H7 (cell line): ENCODE measurements at regions not wholly inside any gene's neighbourhood (a gene's known extent, or its start where the extent isn't known, plus 50 kb on each side); places are given as distances from the start of the nearest gene placed in this dataset.

Experiments
- DNase-seq: peaks from one replicate; pipeline ENCODE4 v3.0.0; 2012
- H3K27me3 ChIP-seq: 2 replicates; pipeline ENCODE4 v1.6.0; 2011; ENCODE audit warnings: mild to moderate bottlenecking, low read length; ENCODE audit not compliant: control insufficient read depth, insufficient read depth
- H3K36me3 ChIP-seq: replicated peaks from 2 replicates; pipeline ENCODE4 v1.5.1; 2011; ENCODE audit warnings: low read length; ENCODE audit not compliant: control insufficient read depth, insufficient read depth
- H3K4me3 ChIP-seq: 2 replicates; pipeline ENCODE4 v1.5.1; 2011; ENCODE audit warnings: low read depth, mild to moderate bottlenecking, control low read depth, low read length, moderate library complexity; ENCODE audit not compliant: insufficient read depth

- no peak overlapping the region for H3K4me3 ChIP-seq
- DNase-seq = no peak
Measured at GRCh38 chr1:38463074-38463473, 396.5 kb downstream of the RRAGC start.

GRCh38 chr1:38456531-38456876, 403.1 kb downstream of the RRAGC start:
- Histone ChIP-seq H3K27me3 (no peaks in the 10 kb centered on the region), H3K4me3 (no peak overlapping the region), H3K36me3 (no peaks in the 10 kb centered on the region)
- DNase-seq = no peak

More at GRCh38 chr1:38463074-38463473, 396.5 kb downstream of the RRAGC start:
- no peaks in the 10 kb centered on the region for H3K36me3 ChIP-seq
- H3K27me3 ChIP-seq = no peaks in the 10 kb centered on the region; the same call in 1 of the 2 replicates

GRCh38 chr1:38455829-38456530, 403.6 kb downstream of the RRAGC start:
- H3K27me3 ChIP-seq = no peaks in the 10 kb centered on the region
- no peak overlapping the region for H3K4me3 ChIP-seq
- no peaks in the 10 kb centered on the region for H3K36me3 ChIP-seq
- DNase-seq = no peak

- Histone ChIP-seq H3K27me3 (no peaks in the 10 kb centered on the region), H3K36me3 (no peaks in the 10 kb centered on the region), H3K4me3 (no peak overlapping the region)
- DNase-seq = no peak
Measured at GRCh38 chr1:38454749-38455441, 404.7 kb downstream of the RRAGC start.

- Histone ChIP-seq H3K27me3 (no peaks in the 10 kb centered on the region), H3K36me3 (no peaks in the 10 kb centered on the region), H3K4me3 (no peak overlapping the region)
- peak; percentile 23 for DNase-seq
Measured at GRCh38 chr1:38454236-38454635, 405.3 kb downstream of the RRAGC start.

GRCh38 chr1:38452246-38452645, 405.7 kb upstream of the POU3F1 start:
- Histone ChIP-seq H3K4me3 (no peak overlapping the region), H3K27me3 (no peaks in the 10 kb centered on the region), H3K36me3 (0 out of 2 replicates have a peak, but pooled peaks cover under 1% of the 10 kb centered on the region)
- no peak for DNase-seq

- Histone ChIP-seq H3K27me3 (no peaks in the 10 kb centered on the region), H3K36me3 (peaks cover 2% of the 10 kb centered on the region; the same call in 1 of the 2 replicates), H3K4me3 (no peak overlapping the region)
- DNase-seq = peak; percentile 55
Measured at GRCh38 chr1:38451541-38451993, 405.0 kb upstream of the POU3F1 start.

GRCh38 chr1:38448893-38449292, 402.3 kb upstream of the POU3F1 start:
- Histone ChIP-seq H3K4me3 (no peak overlapping the region), H3K27me3 (no peaks in the 10 kb centered on the region), H3K36me3 (peaks cover 2% of the 10 kb centered on the region; the same call in 1 of the 2 replicates)
- no peak for DNase-seq

GRCh38 chr1:38446936-38447335, 400.3 kb upstream of the POU3F1 start:
- Histone ChIP-seq H3K4me3 (no peak overlapping the region), H3K36me3 (peaks cover 2% of the 10 kb centered on the region; the same call in 1 of the 2 replicates), H3K27me3 (no peaks in the 10 kb centered on the region)
- no peak for DNase-seq

GRCh38 chr1:38444770-38445442, 398.3 kb upstream of the POU3F1 start:
- H3K4me3 ChIP-seq = no peak overlapping the region
- peaks cover 2% of the 10 kb centered on the region; the same call in 1 of the 2 replicates for H3K36me3 ChIP-seq
- H3K27me3 ChIP-seq = no peaks in the 10 kb centered on the region
- DNase-seq = no peak

- Histone ChIP-seq H3K4me3 (no peak overlapping the region), H3K27me3 (no peaks in the 10 kb centered on the region), H3K36me3 (peaks cover 2% of the 10 kb centered on the region; the same call in 1 of the 2 replicates)
- no peak for DNase-seq
Measured at GRCh38 chr1:38444311-38444710, 397.7 kb upstream of the POU3F1 start.

- H3K36me3 ChIP-seq = no peaks in the 10 kb centered on the region
- no peak overlapping the region for H3K4me3 ChIP-seq
- DNase-seq = no peak
- no peaks in the 10 kb centered on the region for H3K27me3 ChIP-seq
Measured at GRCh38 chr1:38440402-38440801, 393.8 kb upstream of the POU3F1 start.

GRCh38 chr1:38436749-38437148, 390.2 kb upstream of the POU3F1 start:
- no peak for DNase-seq
- no peak overlapping the region for H3K4me3 ChIP-seq
- no peaks in the 10 kb centered on the region for H3K27me3 ChIP-seq
- no peaks in the 10 kb centered on the region for H3K36me3 ChIP-seq

GRCh38 chr1:38436006-38436405, 389.4 kb upstream of the POU3F1 start:
- Histone ChIP-seq H3K4me3 (no peak overlapping the region), H3K36me3 (peaks cover 3% of the 10 kb centered on the region), H3K27me3 (no peaks in the 10 kb centered on the region)
- DNase-seq = no peak
